Heart right ventricle (tissue), 16 donors: ENCODE measurements at regions not wholly inside any gene's neighbourhood (a gene's known extent, or its start where the extent isn't known, plus 50 kb on each side); places are given as distances from the start of the nearest gene placed in this dataset.
A peak's percentile ranks its signal among the peaks of the same experiment; 100 is the strongest.
"Not testable (repeated sequence)": the region's sequence is repeated elsewhere in the genome, so short reads cannot be mapped to it uniquely, and the experiment has no call there.

Source experiments
- ATAC-seq, 8 donors: fragments of 200-7000 bp; cut with Tn5 transposase; one replicate each; pipeline ENCODE4 v1.9.1; 2020; ENCODE audit warnings: mild to moderate bottlenecking in 8 of 8, moderate library complexity in 8 of 8, moderate number of reproducible peaks in 1 of 8
- DNase-seq, 2 donors: peaks; one replicate each; pipeline ENCODE4 v3.0.0-alpha.2; 2020
- H3K27ac ChIP-seq, 10 donors: fragments of 200-600 bp; sonication (generic) in 2 of 10; one replicate each; pipeline versions ENCODE4 v1.5.0 to v1.8.0; 2020 to 2022; ENCODE audit warnings: mild to moderate bottlenecking in 3 of 10
- H3K27me3 ChIP-seq, 7 donors: fragments of 200-600 bp; one replicate each; pipeline ENCODE4 v1.8.0; 2021 to 2022; ENCODE audit warnings: mild to moderate bottlenecking in 2 of 7
- H3K36me3 ChIP-seq, 9 donors: fragments of 200-600 bp; sonication (generic) in 1 of 9; one replicate each; pipeline versions ENCODE4 v1.5.0 to v1.8.0; 2020 to 2022; ENCODE audit warnings: mild to moderate bottlenecking in 2 of 9
- H3K4me1 ChIP-seq, 9 donors: fragments of 200-600 bp; sonication (generic) in 1 of 9; one replicate each; pipeline versions ENCODE4 v1.5.0 to v1.8.0; 2020 to 2022; ENCODE audit warnings: mild to moderate bottlenecking in 4 of 9
- H3K4me3 ChIP-seq, 10 donors: fragments of 200-600 bp; sonication (generic) in 2 of 10; one replicate each; pipeline versions ENCODE4 v1.5.0 to v1.8.0; 2020 to 2022; ENCODE audit warnings: mild to moderate bottlenecking in 7 of 10, moderate library complexity in 2 of 10
- H3K9me3 ChIP-seq, 11 donors: fragments of 200-600 bp in 10 of 11; sonication (generic) in 2 of 11; one replicate each; pipeline versions ENCODE4 v1.5.0 to v1.8.0; 2013 to 2022; ENCODE audit warnings: mild to moderate bottlenecking in 2 of 11, control low read depth in 1 of 11, moderate library complexity in 1 of 11
- WGBS, 2 donors: extraction: QIAGEN DNeasy Blood & Tissue Kit; methylation state at CpG; one replicate each; pipeline ENCODE4 v1.1.7; 2013; ENCODE audit warnings: inconsistent platforms in 1 of 2; 5-methylcytosine and 5-hydroxymethylcytosine counted together
- intact Hi-C, 10 donors: fragments of 100-400 bp; cut with DNase I; formaldehyde crosslinking; loops; one replicate each; pipeline versions ENCODE4 v1.11.1 to v1.14.2; 2022
- TF ChIP-seq, protein P1 (sequence below), 9 donors: fragments of 200-600 bp; sonication (generic) in 2 of 9; IDR thresholded peaks; one replicate each; pipeline versions ENCODE4 v1.5.0 to v1.8.0; 2021 to 2022; ENCODE audit warnings: antibody characterized with exemption in 9 of 9, mild to moderate bottlenecking in 5 of 9, moderate library complexity in 1 of 9
- donor health status: Arrhythmogenic right ventricular cardiomyopathy.
- donor health status: ischemic (EF 13 %, LVEDD 7.1; RV severe dilation, severe dysfunction).
- donor health status: healthy with polysubstance abuse.
- donor health status: DM: no; HTN: yes; CAD: no.
- donor health status: DM: no; HTN: no; CAD: no.
- donor health status: ischemic (EF 25% LVEDD 6.9; RV normal size, moderate dysfunction).
- donor health status: ischemic (EF 25% LVEDD 5.7; RV mildly dilated, moderate dysfunction).
- donor health status: healthy.
- donor health status: DM: yes; HTN: yes; CAD: no.
- donor health status: Ischemic cardiomyopathy.
- donor health status: ischemic (EF 35%, LVEDD 5.7; RV mildly dilated, moderate dysfunction).
- donor health status: nonischemic (EF 11% LVEDD 7.7; RV severe dilation, severe dysfunction).
- donor health status: DM: yes; HTN: yes; CAD: no.
- donor health status: PGD.
- donor health status: ischemic (EF 29% LVEDD 5.4; RV normal size, mild dysfunction).
- donor health status: nonischemic (EF 23%, LVEDD 6.1; RV moderate dilation, normal function).

DNA sequence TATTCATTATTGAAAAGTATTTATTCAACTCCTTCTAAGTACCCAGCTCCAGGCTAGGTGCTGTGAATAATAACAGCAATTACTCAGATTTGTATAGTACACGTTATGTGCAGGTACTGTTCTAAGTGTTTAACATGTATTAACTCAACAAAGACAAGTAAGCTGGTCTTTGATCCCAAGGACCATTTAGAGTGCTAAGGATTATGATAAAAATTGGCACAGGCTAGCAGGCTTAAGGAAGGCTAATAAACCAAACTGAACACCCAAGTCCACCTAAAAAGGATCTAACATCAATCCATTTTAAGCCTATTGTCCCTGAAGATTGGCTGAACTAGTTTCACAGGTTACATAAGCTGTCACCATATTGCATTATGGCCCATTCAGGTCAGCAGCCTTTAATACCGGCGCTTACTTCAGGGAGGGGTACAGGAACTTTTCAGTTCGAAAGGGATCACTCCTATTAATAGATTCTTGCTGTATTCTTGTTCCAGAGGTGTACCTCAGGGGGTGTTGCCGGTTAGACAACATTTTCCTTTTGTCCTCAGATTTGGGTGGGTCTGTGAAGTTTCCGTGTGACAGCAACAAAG is 99.0 kb upstream of the GMDS start:
- 73 to 80% methylated on average over 6 of the region's 6 CpGs for WGBS, 2 donors
- Histone ChIP-seq H3K9me3 (peaks cover 0 to 23% (median 10%) of the 10 kb centered on the region in 11 donors), H3K4me3 (no peak overlapping the region), H3K36me3 (no peaks in the 10 kb centered on the region), H3K27me3 (no peaks in the 10 kb centered on the region), H3K4me1 (peaks cover 0 to 19% (median 0%) of the 10 kb centered on the region in 9 donors), H3K27ac (no peak overlapping the region)
- intact Hi-C loops = loop anchor here in 2 of 10 donors (10.0 kb wide), 2 partner anchors 140 to 290 kb away; no protein-coding TSS in a partner anchor
- ATAC-seq (peak in 2 of 8 donors; percentile 40 to 42), DNase-seq (no peak)
- TF ChIP-seq, protein P1, sequence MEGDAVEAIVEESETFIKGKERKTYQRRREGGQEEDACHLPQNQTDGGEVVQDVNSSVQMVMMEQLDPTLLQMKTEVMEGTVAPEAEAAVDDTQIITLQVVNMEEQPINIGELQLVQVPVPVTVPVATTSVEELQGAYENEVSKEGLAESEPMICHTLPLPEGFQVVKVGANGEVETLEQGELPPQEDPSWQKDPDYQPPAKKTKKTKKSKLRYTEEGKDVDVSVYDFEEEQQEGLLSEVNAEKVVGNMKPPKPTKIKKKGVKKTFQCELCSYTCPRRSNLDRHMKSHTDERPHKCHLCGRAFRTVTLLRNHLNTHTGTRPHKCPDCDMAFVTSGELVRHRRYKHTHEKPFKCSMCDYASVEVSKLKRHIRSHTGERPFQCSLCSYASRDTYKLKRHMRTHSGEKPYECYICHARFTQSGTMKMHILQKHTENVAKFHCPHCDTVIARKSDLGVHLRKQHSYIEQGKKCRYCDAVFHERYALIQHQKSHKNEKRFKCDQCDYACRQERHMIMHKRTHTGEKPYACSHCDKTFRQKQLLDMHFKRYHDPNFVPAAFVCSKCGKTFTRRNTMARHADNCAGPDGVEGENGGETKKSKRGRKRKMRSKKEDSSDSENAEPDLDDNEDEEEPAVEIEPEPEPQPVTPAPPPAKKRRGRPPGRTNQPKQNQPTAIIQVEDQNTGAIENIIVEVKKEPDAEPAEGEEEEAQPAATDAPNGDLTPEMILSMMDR (IDR thresholded peaks at IDR 0.05) = no peak

DNA sequence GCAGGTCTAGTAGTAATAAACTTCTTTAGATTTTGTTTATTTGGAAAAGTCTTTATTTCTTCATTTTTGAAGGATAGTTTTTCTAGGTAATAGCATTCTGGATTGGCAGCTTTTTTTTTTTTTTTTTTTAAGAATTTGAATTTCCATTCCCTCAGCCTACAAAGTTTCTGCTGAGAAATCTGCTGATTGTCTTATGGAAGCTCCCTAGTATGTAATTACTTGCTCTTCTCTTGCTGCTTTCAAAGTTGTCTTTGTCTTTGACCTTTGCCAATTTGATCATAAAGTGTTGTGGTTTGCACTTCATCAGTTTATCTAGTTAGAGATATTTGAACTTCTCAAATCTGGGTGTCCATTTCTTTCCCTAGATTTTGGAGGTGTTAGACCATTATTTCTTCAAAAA is 82.2 kb upstream of the GMDS start:
- intact Hi-C loops = no loop called here
- ATAC-seq = no peak
- Histone ChIP-seq H3K27me3 (no peaks in the 10 kb centered on the region), H3K9me3 (peaks cover 0 to 79% (median 25%) of the 10 kb centered on the region in 11 donors), H3K27ac (no peak overlapping the region), H3K4me1 (no peaks in the 10 kb centered on the region), H3K36me3 (peaks cover 0 to 12% (median 0%) of the 10 kb centered on the region in 9 donors), H3K4me3 (no peak overlapping the region)
- no peak for DNase-seq
- TF ChIP-seq, protein P1 (IDR thresholded peaks at IDR 0.05) = no peak

DNA sequence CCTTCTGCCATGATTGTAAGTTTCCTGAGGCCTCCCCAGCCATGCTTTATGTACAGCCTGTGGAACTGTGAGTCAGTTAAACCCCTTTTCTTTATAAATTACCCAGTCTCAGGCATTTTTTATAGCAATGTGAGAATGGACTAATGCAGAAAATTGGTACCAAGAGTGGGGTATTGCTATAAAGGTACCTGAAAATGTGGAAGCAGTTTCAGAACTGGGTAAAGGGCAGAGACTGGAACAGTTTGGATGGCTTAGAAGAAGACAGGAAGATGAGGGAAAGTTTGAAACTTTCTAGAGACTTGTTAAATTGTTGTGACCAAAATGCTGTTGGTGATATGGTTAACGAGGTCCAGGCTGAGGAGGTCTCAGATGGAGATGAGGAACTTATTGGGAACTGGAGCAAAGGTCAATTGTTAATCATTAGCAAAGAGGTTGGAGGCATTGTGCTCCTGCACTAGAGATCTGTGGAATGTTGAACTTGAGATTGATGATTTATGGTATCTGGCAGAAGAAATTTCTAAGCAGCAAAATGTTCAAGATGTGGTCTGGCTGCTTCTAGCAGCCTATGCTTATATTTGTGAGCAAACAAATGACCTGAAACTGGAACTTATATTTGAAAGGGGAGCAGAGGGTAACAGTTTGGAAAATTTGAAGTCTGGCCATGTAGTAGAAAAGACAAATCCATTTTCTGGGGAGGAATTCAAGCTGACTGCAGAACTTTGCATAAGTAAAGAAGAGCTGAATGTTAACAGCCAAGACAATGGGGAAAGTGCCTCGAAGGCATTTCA is 79.0 kb upstream of the GMDS start:
- no peak for ATAC-seq
- 85 to 93% methylated on average over 2 of the region's 2 CpGs for WGBS, 2 donors
- intact Hi-C loops = no loop called here
- DNase-seq = no peak
- TF ChIP-seq, protein P1 (IDR thresholded peaks at IDR 0.05) = no peak
- H3K27ac ChIP-seq = no peak overlapping the region
- peaks cover 0 to 92% (median 40%) of the 10 kb centered on the region in 11 donors for H3K9me3 ChIP-seq
- H3K27me3 ChIP-seq = no peaks in the 10 kb centered on the region
- H3K4me1 ChIP-seq = no peaks in the 10 kb centered on the region
- H3K36me3 ChIP-seq = peaks cover 0 to 7% (median 0%) of the 10 kb centered on the region in 9 donors
- H3K4me3 ChIP-seq = no peak overlapping the region

DNA sequence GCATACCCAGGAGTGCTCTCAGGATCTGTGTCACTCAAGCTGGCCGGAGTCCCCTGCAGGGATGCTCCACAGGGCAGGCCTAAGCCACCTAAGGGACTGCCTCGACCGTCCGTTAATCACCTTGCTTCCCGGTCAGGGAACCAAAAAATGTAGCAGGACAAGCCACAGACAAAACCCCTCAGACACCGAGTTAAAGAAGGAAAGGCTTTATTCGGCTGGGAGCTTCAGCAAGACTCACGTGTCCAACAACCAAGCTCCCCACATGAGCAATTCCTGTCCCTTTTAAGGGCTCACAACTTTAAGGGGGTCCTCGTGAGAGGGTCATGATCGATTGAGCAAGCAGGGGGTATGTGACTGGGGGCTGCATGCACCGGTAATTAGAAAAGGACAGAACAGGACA is 72.1 kb upstream of the GMDS start:
- peaks cover 0 to 33% (median 13%) of the 10 kb centered on the region in 11 donors for H3K9me3 ChIP-seq
- H3K36me3 ChIP-seq, H3K27me3 ChIP-seq, ATAC-seq, H3K4me1 ChIP-seq, H3K4me3 ChIP-seq, intact Hi-C loops, DNase-seq, H3K27ac ChIP-seq: not testable (repeated sequence)
- WGBS, 2 donors = 98 to 99% methylated on average over 11 of the region's 11 CpGs

DNA sequence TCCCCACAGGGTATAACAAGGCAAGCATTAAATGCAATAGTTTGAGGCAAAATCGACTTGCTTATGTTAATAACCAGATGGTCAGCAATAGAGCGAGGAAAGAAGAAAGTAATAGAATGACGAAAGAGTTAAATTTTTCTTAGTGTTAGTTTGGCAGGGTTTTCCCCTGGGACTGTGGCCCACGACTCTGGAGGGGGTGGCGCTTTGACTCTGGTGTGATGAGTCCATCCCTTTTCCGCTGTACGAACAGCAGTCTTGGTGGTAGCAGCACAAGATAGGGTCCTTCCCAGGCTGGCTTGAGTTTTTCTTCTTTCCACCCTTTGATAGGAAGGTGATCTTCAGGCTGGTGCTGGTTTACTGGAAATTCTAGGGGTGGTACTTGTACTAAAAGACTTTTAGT is 69.2 kb upstream of the GMDS start:
- H3K27ac ChIP-seq = no peak overlapping the region
- DNase-seq (no peak), ATAC-seq (no peak)
- TF ChIP-seq, protein P1 (IDR thresholded peaks at IDR 0.05) = no peak
- H3K9me3 ChIP-seq = peaks cover 0 to 4% (median 0%) of the 10 kb centered on the region in 11 donors
- peaks cover 0 to 6% (median 0%) of the 10 kb centered on the region in 9 donors for H3K36me3 ChIP-seq
- H3K27me3 ChIP-seq = no peaks in the 10 kb centered on the region
- intact Hi-C loops = no loop called here
- H3K4me3 ChIP-seq = no peak overlapping the region
- WGBS, 2 donors = 70 to 80% methylated on average over 7 of the region's 7 CpGs
- H3K4me1 ChIP-seq = no peaks in the 10 kb centered on the region
